ENCODE measurements at regions not wholly inside any gene's neighbourhood (a gene's known extent, or its start where the extent isn't known, plus 50 kb on each side); places are given as distances from the start of the nearest gene placed in this dataset.
"Not testable (repeated sequence)": the region's sequence is repeated elsewhere in the genome, so short reads cannot be mapped to it uniquely, and the experiment has no call there.

GRCh38 chr7:56222866-56223265 lies 106.6 kb upstream of the NUPR2 start:
- DNase-seq (ENCODE audit: low spot score): no peak

DNA sequence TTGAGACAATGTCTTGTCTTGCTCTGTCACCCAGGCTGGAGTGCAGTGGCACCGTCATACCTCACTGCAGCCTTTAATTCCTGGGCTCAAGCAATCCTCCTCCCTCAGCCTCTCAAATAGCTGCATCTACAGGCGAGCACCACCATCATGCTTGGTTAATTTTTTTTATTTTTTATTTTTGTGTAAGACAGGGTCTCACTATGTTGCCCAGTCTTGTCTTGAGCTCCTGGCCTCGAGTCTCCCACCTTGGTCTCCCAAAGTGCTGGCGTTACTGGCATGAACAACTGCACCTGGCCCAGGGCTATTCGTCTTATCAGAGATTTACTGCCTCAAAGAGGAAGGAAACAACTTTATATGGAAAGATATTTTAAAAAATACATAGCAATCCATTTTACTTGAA lies 102.8 kb upstream of the NUPR2 start:
- no peak for DNase-seq (ENCODE audit: low spot score)

- no peak for DNase-seq (ENCODE audit: low spot score)
Measured at GRCh38 chr7:56218510-56218909, 102.3 kb upstream of the NUPR2 start.

DNA sequence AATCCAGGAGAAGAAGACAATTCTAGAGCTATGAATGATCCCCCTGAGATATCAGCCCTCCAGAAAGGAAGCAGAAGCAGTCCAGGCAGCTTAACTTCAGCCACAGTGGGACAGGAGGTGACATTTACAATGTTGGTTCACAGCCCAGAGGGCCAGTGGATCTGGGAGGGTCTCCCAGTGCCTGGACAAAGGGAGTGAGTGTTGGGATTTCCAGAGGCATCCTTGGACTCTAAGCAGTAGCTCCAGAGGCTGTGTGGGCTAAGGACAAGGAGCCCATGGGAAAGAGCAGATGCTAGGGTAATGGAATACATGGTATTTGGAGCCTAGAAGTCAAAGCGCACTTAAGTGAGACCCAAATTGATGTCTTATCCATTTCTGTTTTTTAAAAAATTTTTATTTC lies 97.4 kb upstream of the NUPR2 start:
- no peak for DNase-seq (ENCODE audit: low spot score)

DNA sequence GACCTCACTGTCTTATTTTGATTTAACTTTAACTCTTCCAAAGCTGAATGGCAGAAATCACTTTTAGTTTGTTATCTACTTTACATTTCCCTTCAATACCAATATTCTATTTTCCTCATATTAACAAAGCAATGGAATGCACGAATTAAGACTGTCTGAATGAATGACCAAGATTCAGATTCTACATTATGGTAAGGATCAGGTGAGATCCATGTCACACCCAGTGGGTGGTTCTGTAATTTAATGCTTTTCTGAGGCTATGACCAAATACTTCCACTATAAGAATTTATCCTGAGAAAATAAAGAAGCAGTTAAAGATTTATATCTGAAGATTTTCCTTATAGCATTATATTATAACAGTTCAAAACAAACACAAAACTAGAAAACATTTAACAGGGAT lies 90.2 kb upstream of the NUPR2 start:
- no peak for DNase-seq (ENCODE audit: low spot score)

DNA sequence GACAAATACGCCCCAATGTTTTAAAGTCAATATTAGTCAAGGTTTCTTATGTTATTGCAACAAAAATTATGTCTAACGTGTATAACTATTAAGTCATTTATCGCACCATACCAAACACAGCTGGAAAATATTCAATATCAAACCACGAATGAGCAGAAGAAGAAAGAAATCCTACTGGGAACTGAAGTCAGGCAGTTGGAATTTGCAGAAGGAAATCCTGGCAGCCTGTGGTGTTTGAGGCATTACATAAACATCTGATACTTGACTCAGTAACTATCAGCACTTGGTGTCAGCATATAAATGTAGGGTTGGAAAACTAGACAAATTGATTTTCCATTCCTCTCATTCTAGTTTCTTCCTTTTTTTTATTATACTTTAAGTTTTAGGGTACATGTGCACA lies 83.4 kb upstream of the NUPR2 start:
- DNase-seq (ENCODE audit: low spot score): no peak

- not testable (repeated sequence) for DNase-seq (ENCODE audit: low spot score)
Measured at GRCh38 chr7:56196195-56196594, 80.0 kb upstream of the NUPR2 start.

DNA sequence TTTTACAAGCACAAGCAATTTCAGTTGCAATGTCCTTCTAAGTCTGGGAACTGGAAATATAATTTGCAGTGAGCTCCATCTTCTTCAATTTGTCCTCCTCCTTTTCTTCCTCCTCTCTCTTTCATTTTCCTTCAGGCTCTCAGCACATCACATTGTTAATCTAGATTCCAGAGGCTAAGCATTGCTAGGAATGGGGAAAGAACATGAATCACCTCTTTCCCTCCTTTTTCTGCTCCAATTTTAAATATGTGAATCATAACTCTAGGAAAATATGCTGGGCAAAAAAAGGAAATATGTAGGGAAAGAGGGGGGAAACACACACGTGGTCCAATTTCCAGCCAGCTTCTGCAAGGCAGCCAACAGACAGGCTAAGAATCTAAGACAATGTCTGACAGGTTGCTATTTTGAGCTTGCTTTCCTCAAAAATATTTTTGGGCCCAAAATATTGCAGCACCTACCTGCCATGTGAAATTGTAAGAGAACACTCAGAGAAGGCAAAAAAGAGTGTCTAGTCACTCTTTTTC lies 72.7 kb upstream of the NUPR2 start:
- DNase-seq (ENCODE audit: low spot score): no peak

- DNase-seq (ENCODE audit: low spot score): no peak
Measured at GRCh38 chr7:56188376-56188775, 72.2 kb upstream of the NUPR2 start.

- no peak for DNase-seq (ENCODE audit: low spot score)
Measured at GRCh38 chr7:56181010-56181409, 64.8 kb upstream of the NUPR2 start.

DNA sequence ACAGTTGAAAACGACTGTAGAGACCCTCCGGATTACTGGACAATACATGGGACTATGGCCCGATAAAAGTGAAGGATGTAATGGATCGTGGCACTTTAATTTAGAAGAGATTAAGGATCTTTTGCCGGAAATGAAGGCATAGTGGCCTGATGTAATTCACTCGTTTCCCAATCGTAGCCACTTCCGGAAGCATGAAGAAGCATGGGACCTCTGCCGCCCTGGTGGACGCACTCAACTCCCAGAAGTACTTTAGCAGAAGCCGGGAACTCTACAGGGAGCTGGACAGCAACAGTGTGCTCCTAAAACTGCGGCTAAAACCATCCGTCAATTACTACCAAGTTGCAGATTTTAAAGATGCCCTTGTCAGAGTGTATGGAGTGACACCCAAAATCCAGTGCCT lies 59.6 kb upstream of the NUPR2 start:
- no peak for DNase-seq (ENCODE audit: low spot score)

GRCh38 chr7:56174875-56175760 lies 58.9 kb upstream of the NUPR2 start:
- no peak for DNase-seq (ENCODE audit: low spot score)

- no peak for DNase-seq (ENCODE audit: low spot score)
Measured at GRCh38 chr7:56174346-56174874, 58.2 kb upstream of the NUPR2 start.

Data from mesenteric fat pad (tissue), 1 donor.